ENCODE measurements at regions not wholly inside any gene's neighbourhood (a gene's known extent, or its start where the extent isn't known, plus 50 kb on each side); places are given as distances from the start of the nearest gene placed in this dataset.

GRCh38 chrX:39414290-39414854 is 613.1 kb downstream of the MID1IP1 start:
- Histone ChIP-seq H3K36me3 (no peaks in the 10 kb centered on the region), H3K9me3 (no peaks in the 10 kb centered on the region), H3K4me3 (no peak overlapping the region), H3K27ac (no peak overlapping the region), H3K27me3 (no peaks in the 10 kb centered on the region), H3K4me1 (peaks cover 0 to 4% (median 0%) of the 10 kb centered on the region in 4 donors)
- DNase-seq (ENCODE audit: low spot score in 2 of 2): no peak
- TF ChIP-seq CTCF (IDR thresholded peaks at IDR 0.05): no peak
- TF ChIP-seq POLR2A (IDR thresholded peaks at IDR 0.05): no peak
- no peak for TF ChIP-seq EP300 (IDR thresholded peaks at IDR 0.05)
- WGBS, 2 donors: 72 to 75% methylated on average over 5 of the region's 5 CpGs

DNA sequence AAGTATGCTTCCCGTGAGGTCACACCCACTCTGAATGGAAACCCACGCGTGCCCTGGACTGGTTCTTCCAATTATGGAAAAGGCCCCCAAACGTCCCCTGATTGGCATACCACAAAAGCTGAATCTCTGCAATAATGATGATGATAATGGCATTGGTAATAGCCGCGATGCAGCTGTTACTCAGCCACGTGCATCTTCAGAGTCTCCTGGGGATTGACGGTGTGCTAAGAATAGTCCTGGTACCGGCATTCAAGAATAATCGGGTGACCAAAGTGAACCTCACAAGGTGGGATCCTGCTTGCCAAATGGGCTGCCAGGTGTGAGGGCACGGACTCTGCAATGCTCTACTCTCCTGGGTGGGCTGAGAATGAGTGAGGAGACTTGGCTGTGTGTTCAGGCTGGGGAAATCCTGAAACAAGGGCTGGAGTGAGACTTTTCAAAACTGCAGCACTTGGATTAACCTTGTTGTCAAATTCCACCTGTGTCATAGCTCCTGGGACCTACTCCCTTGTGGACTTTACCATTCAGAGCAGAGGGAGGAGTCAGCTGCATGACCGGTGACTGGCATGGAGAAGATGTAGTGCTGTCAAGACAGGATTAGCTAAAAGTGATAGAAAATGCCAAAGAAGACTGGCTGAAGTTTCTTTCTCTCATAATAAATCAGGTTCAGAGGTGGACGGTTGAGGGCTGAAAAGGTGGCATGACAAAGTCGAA is 615.4 kb downstream of the MID1IP1 start:
- H3K4me1 ChIP-seq: peaks cover 0 to 5% (median 0%) of the 10 kb centered on the region in 4 donors
- no peak overlapping the region for H3K4me3 ChIP-seq
- 69 to 80% methylated on average over 7 to 14 of the region's 14 CpGs for WGBS, 2 donors
- no peak for TF ChIP-seq POLR2A (IDR thresholded peaks at IDR 0.05)
- TF ChIP-seq CTCF (IDR thresholded peaks at IDR 0.05): no peak
- no peak for TF ChIP-seq EP300 (IDR thresholded peaks at IDR 0.05)
- no peaks in the 10 kb centered on the region for H3K27me3 ChIP-seq
- no peak overlapping the region for H3K27ac ChIP-seq
- DNase-seq (ENCODE audit: low spot score in 2 of 2): no peak
- H3K36me3 ChIP-seq: no peaks in the 10 kb centered on the region
- no peaks in the 10 kb centered on the region for H3K9me3 ChIP-seq

DNA sequence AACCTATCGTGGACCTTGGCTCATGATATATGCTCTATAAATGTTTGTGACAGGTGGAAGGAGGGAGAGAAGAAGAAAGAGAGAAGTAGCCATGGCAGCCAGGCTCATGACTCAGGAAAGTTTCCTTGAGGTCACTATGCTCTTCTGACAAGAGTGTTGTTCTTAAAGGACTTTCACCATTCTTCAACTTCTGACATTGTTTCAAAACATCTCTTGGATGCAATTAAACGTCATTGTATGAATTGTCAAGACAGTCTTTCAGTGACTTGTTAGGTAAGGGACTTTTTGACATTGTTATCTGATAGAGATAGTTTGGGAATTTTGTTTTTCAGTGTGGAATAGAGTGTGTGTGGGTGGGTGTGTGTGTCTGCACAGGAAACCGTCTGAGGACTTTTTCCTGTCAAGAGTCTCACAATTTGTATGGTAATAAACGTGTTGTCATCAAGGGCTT is 617.0 kb downstream of the MID1IP1 start:
- DNase-seq (ENCODE audit: low spot score in 2 of 2): no peak
- 39 to 55% methylated on average over 4 of the region's 4 CpGs for WGBS, 2 donors
- Histone ChIP-seq H3K27ac (no peak overlapping the region), H3K4me1 (peaks cover 0 to 5% (median 0%) of the 10 kb centered on the region in 4 donors), H3K4me3 (no peak overlapping the region), H3K27me3 (no peaks in the 10 kb centered on the region), H3K9me3 (no peaks in the 10 kb centered on the region), H3K36me3 (no peaks in the 10 kb centered on the region)
- TF ChIP-seq POLR2A (IDR thresholded peaks at IDR 0.05) (no peak), EP300 (IDR thresholded peaks at IDR 0.05) (no peak)

GRCh38 chrX:39418731-39419638 is 617.7 kb downstream of the MID1IP1 start:
- peaks cover 0 to 5% (median 0%) of the 10 kb centered on the region in 4 donors for H3K4me1 ChIP-seq
- no peak for TF ChIP-seq POLR2A (IDR thresholded peaks at IDR 0.05)
- no peak for TF ChIP-seq CTCF (IDR thresholded peaks at IDR 0.05)
- no peak for TF ChIP-seq EP300 (IDR thresholded peaks at IDR 0.05)
- no peaks in the 10 kb centered on the region for H3K36me3 ChIP-seq
- no peak for DNase-seq (ENCODE audit: low spot score in 2 of 2)
- H3K27me3 ChIP-seq: no peaks in the 10 kb centered on the region
- no peaks in the 10 kb centered on the region for H3K9me3 ChIP-seq
- H3K4me3 ChIP-seq: no peak overlapping the region
- H3K27ac ChIP-seq: no peak overlapping the region
- WGBS, 2 donors: 57 to 64% methylated on average over 23 to 29 of the region's 29 CpGs

DNA sequence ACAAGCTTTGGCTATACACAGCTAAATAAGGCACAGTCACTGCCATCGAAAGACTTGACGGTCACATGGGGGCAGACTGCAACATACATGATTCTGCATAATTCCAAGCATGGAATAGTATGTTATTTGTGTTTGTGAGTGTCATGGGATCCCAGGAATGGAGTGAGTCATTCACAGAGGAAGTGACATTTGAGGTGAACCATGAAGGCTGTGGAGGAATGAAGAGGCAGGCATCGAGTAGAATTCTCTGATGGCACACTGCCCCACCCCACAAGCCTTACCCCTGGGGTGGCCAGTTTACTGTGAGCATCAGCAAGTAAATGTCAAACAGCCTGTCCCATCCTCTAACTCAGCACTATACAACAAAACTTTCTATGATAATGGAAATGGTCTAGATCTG is 619.7 kb downstream of the MID1IP1 start:
- H3K9me3 ChIP-seq: no peaks in the 10 kb centered on the region
- no peaks in the 10 kb centered on the region for H3K27me3 ChIP-seq
- peaks cover 0 to 5% (median 0%) of the 10 kb centered on the region in 4 donors for H3K4me1 ChIP-seq
- H3K27ac ChIP-seq: no peak overlapping the region
- H3K4me3 ChIP-seq: no peak overlapping the region
- TF ChIP-seq CTCF (IDR thresholded peaks at IDR 0.05) (no peak), EP300 (IDR thresholded peaks at IDR 0.05) (no peak), POLR2A (IDR thresholded peaks at IDR 0.05) (no peak)
- WGBS, 2 donors: 60 to 73% methylated on average over 3 of the region's 3 CpGs
- DNase-seq (ENCODE audit: low spot score in 2 of 2): no peak
- no peaks in the 10 kb centered on the region for H3K36me3 ChIP-seq
